ENCODE measurements at regions not wholly inside any gene's neighbourhood (a gene's known extent, or its start where the extent isn't known, plus 50 kb on each side); places are given as distances from the start of the nearest gene placed in this dataset.

GRCh38 chr3:168467115-168467714, 371.5 kb upstream of the GOLIM4 start:
- no peaks in the 10 kb centered on the region for H3K9me3 ChIP-seq
- no peak for DNase-seq (ENCODE audit: low spot score in 2 of 2)
- no peak for TF ChIP-seq POLR2AphosphoS5 (IDR thresholded peaks at IDR 0.05)
- TF ChIP-seq CTCF (IDR thresholded peaks at IDR 0.05) = no peak
- TF ChIP-seq EP300 (IDR thresholded peaks at IDR 0.05) = no peak
- no peak for TF ChIP-seq POLR2A (IDR thresholded peaks at IDR 0.05)
- WGBS = 70% methylated on average over 6 of the region's 6 CpGs
- H3K27me3 ChIP-seq = no peaks in the 10 kb centered on the region
- H3K27ac ChIP-seq = no peak overlapping the region
- no peak overlapping the region for H3K4me3 ChIP-seq
- H3K4me1 ChIP-seq = no peaks in the 10 kb centered on the region
- H3K36me3 ChIP-seq = no peaks in the 10 kb centered on the region

GRCh38 chr3:168461793-168462192, 366.1 kb upstream of the GOLIM4 start:
- DNase-seq (ENCODE audit: low spot score in 2 of 2) = no peak
- Histone ChIP-seq H3K36me3 (no peaks in the 10 kb centered on the region), H3K9me3 (no peaks in the 10 kb centered on the region), H3K27me3 (no peaks in the 10 kb centered on the region), H3K4me1 (no peaks in the 10 kb centered on the region), H3K27ac (no peak overlapping the region), H3K4me3 (no peak overlapping the region)
- no peak for TF ChIP-seq CTCF (IDR thresholded peaks at IDR 0.05)
- no peak for TF ChIP-seq POLR2AphosphoS5 (IDR thresholded peaks at IDR 0.05)
- no peak for TF ChIP-seq POLR2A (IDR thresholded peaks at IDR 0.05)
- no peak for TF ChIP-seq EP300 (IDR thresholded peaks at IDR 0.05)

GRCh38 chr3:168459226-168459784, 363.6 kb upstream of the GOLIM4 start:
- no peak for DNase-seq (ENCODE audit: low spot score in 2 of 2)
- Histone ChIP-seq H3K9me3 (no peaks in the 10 kb centered on the region), H3K36me3 (no peaks in the 10 kb centered on the region), H3K4me3 (no peak overlapping the region), H3K27me3 (no peaks in the 10 kb centered on the region), H3K4me1 (no peaks in the 10 kb centered on the region), H3K27ac (no peak overlapping the region)
- WGBS = 34% methylated on average over 2 of the region's 2 CpGs
- TF ChIP-seq POLR2A (IDR thresholded peaks at IDR 0.05) (no peak), POLR2AphosphoS5 (IDR thresholded peaks at IDR 0.05) (no peak), EP300 (IDR thresholded peaks at IDR 0.05) (no peak), CTCF (IDR thresholded peaks at IDR 0.05) (no peak)

GRCh38 chr3:168457954-168458539, 362.3 kb upstream of the GOLIM4 start:
- H3K27me3 ChIP-seq = no peaks in the 10 kb centered on the region
- 76% methylated on average over 4 of the region's 4 CpGs for WGBS
- H3K9me3 ChIP-seq = no peaks in the 10 kb centered on the region
- H3K27ac ChIP-seq = no peak overlapping the region
- DNase-seq (ENCODE audit: low spot score in 2 of 2) = no peak
- no peaks in the 10 kb centered on the region for H3K36me3 ChIP-seq
- no peak for TF ChIP-seq EP300 (IDR thresholded peaks at IDR 0.05)
- no peak for TF ChIP-seq POLR2AphosphoS5 (IDR thresholded peaks at IDR 0.05)
- TF ChIP-seq POLR2A (IDR thresholded peaks at IDR 0.05) = no peak
- TF ChIP-seq CTCF (IDR thresholded peaks at IDR 0.05) = no peak
- no peak overlapping the region for H3K4me3 ChIP-seq
- no peaks in the 10 kb centered on the region for H3K4me1 ChIP-seq

GRCh38 chr3:168455814-168456213, 360.1 kb upstream of the GOLIM4 start:
- Histone ChIP-seq H3K27ac (no peak overlapping the region), H3K4me1 (no peaks in the 10 kb centered on the region), H3K4me3 (no peak overlapping the region), H3K9me3 (no peaks in the 10 kb centered on the region), H3K36me3 (no peaks in the 10 kb centered on the region), H3K27me3 (no peaks in the 10 kb centered on the region)
- no peak for DNase-seq (ENCODE audit: low spot score in 2 of 2)
- 44% methylated on average over 4 of the region's 5 CpGs for WGBS
- no peak for TF ChIP-seq CTCF (IDR thresholded peaks at IDR 0.05)
- no peak for TF ChIP-seq POLR2A (IDR thresholded peaks at IDR 0.05)
- TF ChIP-seq EP300 (IDR thresholded peaks at IDR 0.05) = no peak
- TF ChIP-seq POLR2AphosphoS5 (IDR thresholded peaks at IDR 0.05) = no peak

Data from suprapubic skin (tissue), 4 donors.